GM23338 (cell line): ENCODE measurements at regions not wholly inside any gene's neighbourhood (a gene's known extent, or its start where the extent isn't known, plus 50 kb on each side); places are given as distances from the start of the nearest gene placed in this dataset.
"Not testable (repeated sequence)": the region's sequence is repeated elsewhere in the genome, so short reads cannot be mapped to it uniquely, and the experiment has no call there.

Experiments used
- CREB1 ChIP-seq: fragments of 250-450 bp; sonication (Bioruptor Pico); IDR thresholded peaks from 2 replicates; pipeline ENCODE4 v1.5.0; 2020; ENCODE audit warnings: low read depth, mild to moderate bottlenecking, moderate library complexity
- EZH2 ChIP-seq: fragments of 200-600 bp; sonication (generic); IDR thresholded peaks from one replicate; pipeline ENCODE4 v1.8.0; 2017; ENCODE audit warnings: antibody characterized with exemption, mild to moderate bottlenecking, low read depth; ENCODE audit not compliant: unreplicated experiment
- NANOG ChIP-seq: IDR thresholded peaks from 2 replicates; pipeline ENCODE4 v1.6.1; 2016; ENCODE audit warnings: antibody characterized with exemption, borderline replicate concordance
- POLR2AphosphoS5 ChIP-seq: IDR thresholded peaks from 2 replicates; pipeline ENCODE4 v1.6.1; 2016; ENCODE audit warnings: antibody characterized with exemption, low read depth
- REST ChIP-seq: IDR thresholded peaks from one replicate; pipeline ENCODE4 v1.6.1; 2018; ENCODE audit warnings: antibody characterized with exemption; ENCODE audit not compliant: unreplicated experiment
- TF ChIP-seq, protein P1 (sequence below), 2 experiments: fragments of 200-600 bp in 1 of 2; sonication (generic) in 1 of 2; conservative IDR thresholded peaks; 2 replicates each; pipeline versions ENCODE4 v1.5.1 to v1.6.1; 2016 to 2017; ENCODE audit warnings: antibody characterized with exemption in 2 of 2, low read depth in 2 of 2, mild to moderate bottlenecking in 2 of 2, moderate library complexity in 1 of 2

- not testable (repeated sequence) for TF ChIP-seq REST; NANOG; EZH2; CREB1 (CRISPR knock-in tag); POLR2AphosphoS5
- TF ChIP-seq, protein P1, sequence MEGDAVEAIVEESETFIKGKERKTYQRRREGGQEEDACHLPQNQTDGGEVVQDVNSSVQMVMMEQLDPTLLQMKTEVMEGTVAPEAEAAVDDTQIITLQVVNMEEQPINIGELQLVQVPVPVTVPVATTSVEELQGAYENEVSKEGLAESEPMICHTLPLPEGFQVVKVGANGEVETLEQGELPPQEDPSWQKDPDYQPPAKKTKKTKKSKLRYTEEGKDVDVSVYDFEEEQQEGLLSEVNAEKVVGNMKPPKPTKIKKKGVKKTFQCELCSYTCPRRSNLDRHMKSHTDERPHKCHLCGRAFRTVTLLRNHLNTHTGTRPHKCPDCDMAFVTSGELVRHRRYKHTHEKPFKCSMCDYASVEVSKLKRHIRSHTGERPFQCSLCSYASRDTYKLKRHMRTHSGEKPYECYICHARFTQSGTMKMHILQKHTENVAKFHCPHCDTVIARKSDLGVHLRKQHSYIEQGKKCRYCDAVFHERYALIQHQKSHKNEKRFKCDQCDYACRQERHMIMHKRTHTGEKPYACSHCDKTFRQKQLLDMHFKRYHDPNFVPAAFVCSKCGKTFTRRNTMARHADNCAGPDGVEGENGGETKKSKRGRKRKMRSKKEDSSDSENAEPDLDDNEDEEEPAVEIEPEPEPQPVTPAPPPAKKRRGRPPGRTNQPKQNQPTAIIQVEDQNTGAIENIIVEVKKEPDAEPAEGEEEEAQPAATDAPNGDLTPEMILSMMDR (conservative IDR thresholded peaks at IDR 0.05; ENCODE audit: low read depth in 2 of 2) = not testable (repeated sequence)
Observed at GRCh38 chr2:64925930-64926722, 63.1 kb upstream of the SLC1A4 start.
